ENCODE measurements at regions not wholly inside any gene's neighbourhood (a gene's known extent, or its start where the extent isn't known, plus 50 kb on each side); places are given as distances from the start of the nearest gene placed in this dataset.
"Not testable (repeated sequence)": the region's sequence is repeated elsewhere in the genome, so short reads cannot be mapped to it uniquely, and the experiment has no call there.

DNA sequence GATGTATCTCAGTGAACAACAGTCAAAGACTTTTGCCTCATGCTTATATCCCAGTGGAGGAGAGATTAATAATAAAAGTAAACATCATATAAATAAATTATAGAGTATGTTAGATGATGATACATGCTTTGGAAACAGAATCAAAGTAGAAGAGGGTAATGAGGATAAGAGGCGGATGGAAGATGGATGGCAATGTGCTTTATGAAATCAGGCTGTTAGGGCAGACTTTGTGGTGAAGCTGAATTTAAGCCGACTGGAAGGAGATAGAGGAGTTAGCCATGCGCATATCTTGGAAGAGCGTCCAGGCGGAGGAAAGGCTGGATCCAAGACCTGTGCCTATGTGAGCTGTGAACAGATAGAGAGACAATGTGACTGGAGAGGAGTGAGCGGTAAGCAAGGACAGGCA is 74.9 kb upstream of the GUCY1A1 start:
- DNase-seq (ENCODE audit: low read depth), result no peak

- DNase-seq (ENCODE audit: low read depth), result no peak
Measured at GRCh38 chr4:155590796-155591585, 75.7 kb upstream of the GUCY1A1 start.

- no peak for DNase-seq (ENCODE audit: low read depth)
Measured at GRCh38 chr4:155588437-155588836, 78.2 kb upstream of the GUCY1A1 start.

- DNase-seq (ENCODE audit: low read depth), result no peak
Measured at GRCh38 chr4:155587766-155588165, 78.9 kb upstream of the GUCY1A1 start.

DNA sequence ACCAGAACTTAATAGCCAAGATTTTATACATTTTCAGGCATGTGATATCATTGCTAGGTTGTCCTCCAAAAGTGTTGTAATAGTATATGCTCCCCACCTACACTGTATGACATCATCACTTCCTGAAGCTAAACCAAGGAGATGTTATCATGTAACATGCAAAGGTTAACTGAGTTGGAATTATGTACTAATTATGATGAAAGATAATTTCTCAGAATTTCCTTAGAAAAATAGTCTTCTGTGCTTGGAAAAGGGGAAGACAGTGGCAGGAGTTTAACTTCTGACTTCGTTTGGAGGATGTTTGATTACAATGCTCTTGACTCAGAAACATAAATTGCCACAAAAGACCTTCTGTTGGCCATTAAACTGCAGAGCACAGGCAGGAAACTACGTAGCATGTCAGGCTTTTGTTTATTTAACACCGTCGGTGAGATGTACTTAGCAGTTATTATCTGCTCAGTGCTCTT is 83.6 kb upstream of the GUCY1A1 start:
- no peak for DNase-seq (ENCODE audit: low read depth)

DNA sequence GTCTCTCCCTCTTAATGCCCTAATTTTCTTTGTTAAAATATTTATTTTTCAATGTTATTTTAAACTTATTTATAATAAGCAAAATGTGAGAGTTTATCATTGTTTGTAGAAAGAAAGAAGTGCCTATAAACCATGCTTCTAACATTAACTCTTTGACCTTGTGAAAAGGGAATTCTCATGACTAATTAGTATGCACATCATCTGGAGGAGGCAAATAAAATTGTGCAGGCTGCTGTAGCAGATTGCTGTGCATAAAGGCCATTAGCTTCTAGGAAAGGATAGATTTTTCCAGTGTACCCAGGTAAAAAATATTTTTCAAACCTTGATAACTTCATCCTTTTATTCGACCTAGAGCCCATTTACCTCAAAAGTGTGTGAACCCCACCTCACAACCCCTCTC is 84.6 kb upstream of the GUCY1A1 start:
- no peak for DNase-seq (ENCODE audit: low read depth)

- DNase-seq (ENCODE audit: low read depth), result no peak
Measured at GRCh38 chr4:155578726-155579370, 87.8 kb upstream of the GUCY1A1 start.

- no peak for DNase-seq (ENCODE audit: low read depth)
Measured at GRCh38 chr4:155578219-155578618, 88.4 kb upstream of the GUCY1A1 start.

- DNase-seq (ENCODE audit: low read depth), result not testable (repeated sequence)
Measured at GRCh38 chr4:155574329-155574728, 92.3 kb upstream of the GUCY1A1 start.

DNA sequence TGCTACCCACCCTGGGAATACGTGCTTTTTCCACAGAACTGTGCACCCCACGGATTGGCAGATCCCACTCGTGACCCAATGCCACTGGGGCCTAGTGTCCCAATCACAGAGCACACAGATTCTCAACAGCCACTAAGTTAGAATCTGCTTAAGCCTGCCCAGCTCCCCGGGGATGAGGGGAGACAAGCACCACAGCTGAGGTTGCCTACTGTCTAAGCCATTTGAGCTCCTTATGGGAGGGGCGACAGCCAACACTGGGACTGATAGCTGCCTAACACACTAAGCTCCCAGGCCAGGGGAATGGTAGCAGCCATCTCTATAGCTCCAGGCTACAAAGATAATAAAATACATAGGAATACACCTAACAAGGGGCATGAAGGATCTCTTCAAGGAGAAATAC is 93.5 kb upstream of the GUCY1A1 start:
- no peak for DNase-seq (ENCODE audit: low read depth)

- no peak for DNase-seq (ENCODE audit: low read depth)
Measured at GRCh38 chr4:155572106-155572703, 94.4 kb upstream of the GUCY1A1 start.

GRCh38 chr4:155571184-155571944 is 95.3 kb upstream of the GUCY1A1 start:
- no peak for DNase-seq (ENCODE audit: low read depth)

DNA sequence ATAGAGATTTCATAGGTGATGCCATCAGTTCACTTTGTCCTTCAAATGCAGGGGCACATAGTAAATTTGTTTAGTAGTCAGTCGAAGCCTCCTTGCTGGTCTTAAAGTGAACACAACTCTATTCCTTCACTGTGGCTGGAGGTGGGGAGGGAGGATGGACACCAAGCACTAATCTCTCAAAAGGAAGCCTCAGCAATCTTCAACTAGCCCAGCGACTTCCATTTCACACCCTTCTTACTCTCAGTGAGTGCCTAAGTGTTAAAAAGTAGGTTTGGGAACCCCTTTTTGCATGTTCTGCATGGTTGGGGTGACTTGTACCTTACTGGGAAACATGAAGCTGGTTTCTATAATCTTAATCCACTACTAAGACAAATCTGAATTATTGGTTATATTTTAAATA is 96.0 kb upstream of the GUCY1A1 start:
- no peak for DNase-seq (ENCODE audit: low read depth)

- DNase-seq (ENCODE audit: low read depth), result no peak
Measured at GRCh38 chr4:155569960-155570515, 96.6 kb upstream of the GUCY1A1 start.

DNA sequence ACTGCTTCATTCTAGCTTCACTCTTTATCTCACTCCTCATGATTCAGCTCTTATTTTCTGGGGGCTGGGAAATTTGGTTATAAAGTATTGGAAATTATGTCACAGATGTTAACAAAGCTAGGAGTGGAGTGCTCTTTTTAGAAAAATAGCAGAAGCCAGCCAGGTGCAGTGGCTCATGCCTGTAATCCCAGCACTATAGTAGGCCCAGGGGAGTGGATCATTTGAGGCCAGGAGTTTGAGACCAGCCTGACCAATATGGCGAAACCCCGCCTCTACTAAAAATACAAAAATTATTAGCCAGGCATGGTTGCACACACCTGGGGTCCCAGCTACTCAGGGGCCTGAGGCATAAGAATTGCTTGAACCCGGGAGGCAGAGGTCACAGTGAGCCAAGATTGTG is 97.2 kb upstream of the GUCY1A1 start:
- DNase-seq (ENCODE audit: low read depth), result no peak

DNA sequence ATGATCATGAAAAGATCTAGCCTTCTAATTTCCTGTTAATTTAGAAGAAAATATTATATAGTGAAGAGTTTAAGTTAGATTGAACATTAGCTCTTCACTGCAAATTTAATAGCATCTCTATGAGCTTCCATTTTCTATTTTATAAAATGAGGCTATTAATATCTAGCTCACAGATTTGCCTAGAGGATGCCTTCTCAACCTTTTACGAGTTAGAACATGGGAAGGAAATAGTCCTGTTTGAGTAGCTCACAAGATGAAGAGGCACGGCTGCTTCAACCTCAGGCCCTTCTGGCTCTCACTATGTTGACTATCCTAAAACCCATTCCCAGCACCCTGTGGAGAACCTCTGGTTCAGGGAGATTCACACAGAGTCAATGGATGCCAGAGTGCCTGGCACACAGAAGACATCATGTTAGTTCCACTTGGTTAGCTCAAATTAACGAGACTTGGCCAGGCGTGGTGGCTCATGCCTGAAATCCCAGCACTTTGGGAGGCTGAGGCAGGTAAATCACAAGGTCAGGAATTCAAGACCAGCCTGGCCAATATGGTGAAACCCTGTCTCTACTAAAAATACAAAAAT is 97.9 kb upstream of the GUCY1A1 start:
- no peak for DNase-seq (ENCODE audit: low read depth)

DNA sequence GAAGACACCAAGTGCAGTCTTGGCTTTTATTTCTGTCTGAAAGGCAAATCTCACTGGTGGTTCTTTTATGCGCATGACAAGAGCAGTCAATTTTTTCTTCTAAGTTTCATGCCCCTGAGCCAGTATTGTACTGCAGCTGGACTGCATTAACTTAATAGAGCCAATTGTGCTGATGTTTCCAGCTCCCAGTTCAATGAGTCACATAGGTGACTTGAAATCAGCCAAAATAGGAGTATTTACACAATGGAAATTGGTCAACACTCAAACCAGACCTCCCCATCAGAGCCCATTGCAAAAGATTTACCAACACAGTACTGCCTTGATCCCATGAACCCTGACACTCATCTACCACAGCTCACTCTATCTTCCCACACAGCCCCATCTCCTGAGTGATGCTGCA is 100.3 kb upstream of the GUCY1A1 start:
- peak; percentile 41 for DNase-seq (ENCODE audit: low read depth)

DNA sequence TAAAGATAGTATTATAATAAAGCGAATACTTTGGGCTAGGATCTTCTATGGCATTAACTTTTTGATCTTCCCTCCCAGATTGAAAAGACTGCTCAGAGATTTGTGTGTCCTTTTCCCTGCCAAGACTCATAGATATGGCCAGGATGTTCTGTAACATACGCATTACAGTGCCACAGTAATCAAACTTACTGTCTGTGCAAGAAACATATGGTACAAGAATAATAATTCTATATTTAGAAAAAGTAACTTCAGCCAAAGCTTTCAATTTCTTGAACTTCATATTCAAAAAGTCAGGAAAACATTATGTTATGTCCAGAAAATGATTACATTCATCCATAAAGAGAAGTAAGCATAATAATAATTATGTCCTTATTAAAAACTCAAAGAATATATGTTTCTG is 100.9 kb upstream of the GUCY1A1 start:
- DNase-seq (ENCODE audit: low read depth), result no peak

DNA sequence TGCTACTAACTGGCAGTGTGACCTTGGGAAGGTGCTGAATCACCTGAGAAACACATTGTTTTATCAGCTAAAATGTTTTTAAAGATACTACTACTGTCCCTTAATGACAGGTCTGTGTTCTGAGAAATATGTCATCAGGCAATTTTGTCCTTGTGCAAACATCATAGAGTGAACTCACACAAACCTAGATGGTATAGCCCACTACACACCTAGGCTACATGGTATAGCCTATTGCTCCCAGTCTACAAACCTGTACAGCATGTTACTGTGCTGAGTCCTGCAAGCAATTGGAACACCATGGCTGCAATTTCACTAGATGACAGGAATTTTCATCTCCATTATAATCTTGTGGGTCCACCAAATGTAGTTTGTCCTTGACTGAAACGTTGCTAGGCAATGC is 101.3 kb upstream of the GUCY1A1 start:
- DNase-seq (ENCODE audit: low read depth), result no peak

DNA sequence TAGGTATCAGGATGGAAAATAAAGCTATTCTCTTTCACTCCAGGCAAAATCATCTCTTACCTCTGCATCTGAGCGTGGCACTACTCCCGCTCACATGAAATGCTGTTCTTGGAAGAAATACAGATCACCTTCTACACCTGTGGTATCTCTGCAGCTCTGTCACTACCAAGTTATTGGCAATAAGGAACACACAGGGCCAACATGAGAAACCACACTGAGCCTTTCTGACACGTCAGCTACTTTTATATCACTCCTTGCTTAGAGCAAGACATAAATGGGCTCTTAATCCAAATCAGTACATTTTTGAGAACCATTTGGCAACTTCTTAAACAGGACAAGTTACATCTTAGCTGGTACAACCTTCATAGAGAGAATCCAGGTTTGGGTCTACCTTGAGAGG is 101.8 kb upstream of the GUCY1A1 start:
- DNase-seq (ENCODE audit: low read depth), result no peak

DNA sequence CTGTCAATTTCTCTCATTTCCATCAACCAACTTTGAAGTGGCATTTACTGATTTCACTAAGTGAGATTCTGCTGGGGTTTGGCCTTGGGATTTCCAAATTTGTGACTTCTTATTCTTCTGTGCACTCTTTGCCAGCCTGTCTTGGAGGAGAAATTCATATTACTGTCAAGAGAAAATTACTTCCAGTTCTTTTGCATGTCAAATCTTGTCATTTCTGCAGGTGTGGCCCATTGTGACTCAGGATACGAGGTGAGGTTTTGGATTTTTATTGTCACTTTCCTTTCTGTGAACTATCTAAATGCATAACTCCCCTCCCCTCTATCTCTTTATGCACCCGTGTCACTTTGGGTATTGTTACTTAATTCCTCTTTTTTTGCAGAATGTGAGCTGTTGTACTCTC is 102.6 kb upstream of the GUCY1A1 start:
- DNase-seq (ENCODE audit: low read depth), result no peak

DNA sequence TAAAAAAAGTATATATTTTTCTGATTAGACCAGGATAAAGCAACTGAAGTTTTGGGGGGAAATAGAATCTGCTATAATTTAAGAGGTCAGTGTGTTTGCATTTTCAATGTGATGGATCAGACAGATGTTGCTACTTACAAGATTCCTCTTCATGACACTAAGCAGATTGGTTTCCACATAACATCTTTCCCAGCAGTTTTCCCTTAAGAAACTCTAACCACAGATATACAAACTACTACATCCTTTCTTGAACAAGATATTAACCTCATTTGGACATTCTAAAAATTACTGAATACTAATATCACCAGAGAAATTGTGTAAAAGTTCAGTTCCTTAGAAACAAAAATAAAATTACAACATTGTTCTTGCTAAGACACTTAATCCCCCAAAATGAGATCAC is 106.7 kb upstream of the GUCY1A1 start:
- DNase-seq (ENCODE audit: low read depth), result no peak
